COR-L47 (cell line): ENCODE measurements at regions not wholly inside any gene's neighbourhood (a gene's known extent, or its start where the extent isn't known, plus 50 kb on each side); places are given as distances from the start of the nearest gene placed in this dataset.

Source experiments
- DNase-seq: peaks from one replicate; lab custom pipeline; 2025; lab: John Stamatoyannopoulos, UW

DNA sequence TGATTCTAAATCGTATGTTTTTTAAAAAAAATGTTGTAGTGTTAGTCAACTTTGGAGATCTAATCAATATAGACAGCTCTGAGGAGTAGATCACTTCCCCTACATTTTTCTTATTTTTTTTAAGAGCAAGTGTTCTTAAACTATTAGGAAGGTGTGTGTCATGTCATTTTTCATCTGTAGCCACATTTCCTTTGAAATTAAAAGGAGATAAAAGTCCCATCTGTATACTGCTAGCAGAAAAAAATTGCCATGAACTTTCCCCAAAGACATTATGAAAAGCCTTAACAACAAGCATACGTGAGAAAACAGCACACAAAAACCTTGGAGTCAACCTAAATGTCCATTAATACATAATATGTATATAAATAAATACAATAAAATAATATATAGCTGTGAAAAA, 286.6 kb downstream of the ETS1 start:
- no peak for DNase-seq

DNA sequence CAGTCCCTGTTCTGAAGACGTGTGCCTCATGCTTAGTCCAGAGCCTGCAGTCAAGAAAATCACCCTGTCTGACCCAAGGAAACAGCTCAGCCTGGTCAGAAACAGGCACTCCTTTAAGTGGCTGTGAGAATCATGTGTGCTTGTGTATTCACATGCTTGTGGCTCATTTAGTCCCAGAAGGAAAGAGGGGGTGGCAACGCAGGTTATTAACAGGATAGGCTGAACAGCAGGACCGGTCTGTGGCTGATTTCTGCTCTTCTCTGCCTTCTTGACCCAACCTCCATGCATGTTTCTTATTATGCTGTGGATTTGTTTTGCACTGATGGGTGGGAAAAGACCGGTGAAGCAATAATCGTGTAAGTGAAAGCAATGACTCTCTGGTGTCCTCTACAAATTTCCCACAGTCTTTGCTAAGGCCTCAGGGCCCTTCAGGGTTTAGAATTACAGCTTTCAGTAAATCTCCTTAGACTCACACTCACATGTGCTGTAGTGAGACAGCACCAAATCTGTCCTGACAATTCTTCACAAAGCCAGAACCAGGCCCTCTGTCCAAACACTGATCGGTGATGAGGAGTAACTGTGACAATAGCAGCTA, 288.1 kb downstream of the ETS1 start:
- no peak for DNase-seq

DNA sequence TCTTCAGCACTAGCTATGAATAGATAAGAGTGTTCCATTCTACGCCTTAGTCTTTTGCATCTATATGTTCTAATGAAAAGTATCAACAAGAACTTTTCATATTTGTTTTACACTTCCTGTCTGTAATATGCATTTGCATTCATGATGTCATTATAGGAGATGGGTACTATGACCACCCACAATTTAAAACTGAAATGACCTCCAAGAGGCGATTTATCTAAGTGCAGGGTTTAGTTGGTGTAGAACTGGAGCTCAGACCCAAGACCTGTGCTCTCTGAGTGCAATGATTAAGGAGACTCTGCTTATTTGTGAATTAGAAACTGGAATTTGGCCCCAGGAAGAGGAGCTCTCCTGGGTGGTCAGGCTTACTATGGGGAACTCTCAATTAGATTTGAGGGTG, 289.1 kb downstream of the ETS1 start:
- DNase-seq: no peak

- DNase-seq: no peak
Measured at GRCh38 chr11:128297805-128298204, 289.6 kb downstream of the ETS1 start.

- DNase-seq: peak; percentile 92
Measured at GRCh38 chr11:128297091-128297651, 290.2 kb downstream of the ETS1 start.

- no peak for DNase-seq
Measured at GRCh38 chr11:128294671-128295050, 292.7 kb downstream of the ETS1 start.

DNA sequence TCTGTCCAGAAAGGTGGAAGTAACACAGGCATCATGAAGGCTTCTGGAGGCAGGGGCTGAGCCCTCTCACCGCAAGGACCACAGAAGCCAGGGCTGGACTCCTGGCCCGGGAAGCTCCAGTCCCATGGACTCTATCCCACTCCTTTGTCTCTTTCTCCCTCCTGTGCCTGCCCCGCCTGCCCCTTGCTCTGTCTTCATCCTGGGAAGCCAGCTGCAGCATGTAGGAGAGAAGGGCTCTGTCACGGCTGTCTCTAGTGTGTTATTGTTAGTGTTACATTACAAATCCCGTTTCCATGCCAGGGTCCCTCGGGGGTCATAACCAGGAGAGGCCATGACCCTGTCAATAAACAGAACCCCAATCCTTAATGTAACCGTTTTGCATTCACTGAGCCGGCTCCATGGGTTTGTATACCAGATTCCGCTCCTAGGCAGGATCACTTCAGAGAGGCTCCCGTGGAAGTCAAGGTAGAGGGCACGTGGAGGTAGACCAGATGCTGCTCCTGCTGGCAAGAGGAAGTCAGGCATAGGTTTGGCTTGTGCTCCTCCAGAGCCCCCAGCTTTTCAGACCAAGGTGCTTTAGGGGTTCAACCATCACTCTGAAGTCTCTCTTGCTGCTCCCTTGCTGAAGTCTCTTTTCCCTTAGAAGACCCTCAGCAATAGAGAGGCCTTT, 293.2 kb downstream of the ETS1 start:
- no peak for DNase-seq

DNA sequence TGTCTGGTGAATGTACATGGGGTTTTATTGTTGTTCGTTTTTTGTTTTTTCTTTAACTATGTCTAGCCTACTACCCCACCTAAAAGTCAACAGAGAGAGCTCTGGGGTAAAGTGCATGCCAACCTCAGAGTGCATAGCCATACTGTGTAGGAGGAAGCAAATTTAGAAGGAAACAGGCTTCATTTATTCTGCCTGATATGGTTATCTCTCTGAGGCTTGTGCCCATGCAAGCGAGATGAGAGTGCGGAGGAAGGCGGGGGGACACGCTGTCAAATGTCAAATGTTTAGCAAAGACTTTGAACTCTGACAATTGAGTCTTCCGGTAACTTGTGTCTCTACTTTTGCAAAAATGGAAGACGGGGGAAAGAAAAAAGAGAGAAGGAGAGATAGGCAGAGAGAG, 295.5 kb downstream of the ETS1 start:
- DNase-seq: no peak

DNA sequence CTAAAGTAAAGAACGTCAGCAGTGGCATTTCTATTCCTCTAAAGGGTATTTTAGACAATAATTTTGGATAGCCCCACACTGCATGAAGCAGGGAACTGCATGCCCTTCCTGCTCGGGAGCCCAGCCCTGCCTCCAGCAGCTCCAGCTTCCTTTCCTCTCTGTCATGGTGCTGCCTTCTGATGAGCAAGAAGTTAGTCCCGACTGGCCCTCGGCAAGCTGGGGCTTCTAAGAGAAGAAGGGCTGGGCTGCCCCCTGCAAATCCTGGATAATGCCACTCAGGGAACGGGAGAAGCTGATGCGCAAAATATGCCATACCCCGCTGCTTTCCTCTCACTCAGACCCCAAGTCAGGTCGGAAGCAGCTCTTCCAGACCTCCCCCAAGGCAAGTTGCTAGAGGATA, 296.4 kb downstream of the ETS1 start:
- DNase-seq: no peak

DNA sequence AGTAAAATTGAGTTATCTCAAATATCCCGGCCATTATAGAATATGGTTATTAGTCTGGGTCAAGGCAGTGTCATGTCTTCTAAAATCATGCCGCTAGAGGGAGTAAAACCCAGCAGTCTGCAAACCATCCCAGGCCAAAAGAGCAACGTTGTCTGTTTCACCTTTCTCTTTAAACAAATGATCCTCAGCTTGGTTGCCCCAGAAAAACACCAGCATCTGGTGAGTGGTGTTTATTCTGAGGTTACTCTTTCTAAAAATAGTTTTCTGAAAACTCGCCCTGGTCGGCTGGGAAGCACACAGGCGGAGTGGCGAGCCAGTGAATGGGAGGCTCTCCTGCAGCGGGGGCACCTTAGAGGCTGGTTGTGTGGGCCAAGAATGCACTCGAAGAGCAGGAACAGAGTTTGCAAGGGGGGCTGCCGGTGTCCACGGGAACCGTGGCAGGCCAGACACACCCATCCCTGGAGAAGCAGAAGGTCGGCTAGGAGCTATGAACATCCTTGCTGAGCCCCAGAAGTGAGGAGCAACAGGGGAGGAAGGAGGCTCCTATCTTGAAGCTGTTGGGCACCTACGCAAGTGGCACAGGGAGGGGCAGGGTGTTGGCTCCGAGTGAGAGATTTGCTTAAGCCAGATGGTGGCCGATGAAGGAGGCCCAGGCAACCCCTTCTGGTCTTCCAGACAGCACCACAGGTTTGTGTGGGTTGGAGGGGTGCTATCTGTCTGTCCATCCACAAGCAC, 297.1 kb downstream of the ETS1 start:
- DNase-seq: peak; percentile 68

- no peak for DNase-seq
Measured at GRCh38 chr11:128289048-128289447, 298.3 kb downstream of the ETS1 start.

- no peak for DNase-seq
Measured at GRCh38 chr11:128288368-128288767, 299.0 kb downstream of the ETS1 start.

- DNase-seq: no peak
Measured at GRCh38 chr11:128285321-128285720, 302.0 kb downstream of the ETS1 start.

GRCh38 chr11:128284634-128285033, 302.7 kb downstream of the ETS1 start:
- DNase-seq: no peak

DNA sequence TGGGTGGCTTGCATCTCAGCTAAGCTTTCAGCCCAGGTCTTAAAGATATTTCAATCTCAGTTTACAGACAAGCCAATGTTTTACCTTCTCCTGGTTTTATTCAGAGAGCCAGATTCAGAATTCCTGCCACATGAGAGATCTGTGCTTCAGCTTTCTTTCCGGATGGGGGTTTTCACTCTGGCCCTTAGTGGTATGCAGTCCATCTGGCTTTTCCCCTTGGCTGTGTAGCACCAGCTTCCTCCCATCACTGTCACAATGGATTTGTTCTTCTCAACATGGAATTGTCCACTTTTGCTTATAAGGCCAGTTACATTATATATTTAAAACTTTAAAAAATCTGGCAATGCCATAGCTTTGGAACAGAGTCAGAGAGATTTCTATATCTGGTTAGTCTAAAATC, 303.9 kb downstream of the ETS1 start:
- no peak for DNase-seq

GRCh38 chr11:128282053-128282452, 305.3 kb downstream of the ETS1 start:
- no peak for DNase-seq

- DNase-seq: no peak
Measured at GRCh38 chr11:128279866-128280265, 307.5 kb downstream of the ETS1 start.

- DNase-seq: no peak
Measured at GRCh38 chr11:128273736-128274135, 313.6 kb downstream of the ETS1 start.

- no peak for DNase-seq
Measured at GRCh38 chr11:128271401-128271800, 316.0 kb downstream of the ETS1 start.

GRCh38 chr11:128269466-128269865, 317.9 kb downstream of the ETS1 start:
- DNase-seq: no peak

DNA sequence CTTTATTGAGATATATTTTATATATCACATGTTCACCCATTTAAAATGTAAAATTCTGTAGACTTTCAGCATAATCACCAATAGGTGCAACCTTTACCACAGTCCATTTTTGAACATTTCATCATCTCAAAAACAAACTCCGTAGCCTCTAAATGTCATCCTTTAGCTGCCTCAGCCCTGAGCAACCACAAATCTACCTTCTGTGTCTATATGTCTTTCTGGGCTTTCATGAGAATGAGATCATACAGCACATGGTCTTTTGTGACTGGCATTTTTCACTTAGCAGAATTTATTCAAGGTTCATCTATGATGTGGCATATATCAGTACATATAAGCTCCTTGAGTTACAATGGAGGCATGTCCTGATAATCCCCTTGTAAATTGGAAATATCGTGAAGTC, 320.5 kb downstream of the ETS1 start:
- no peak for DNase-seq

DNA sequence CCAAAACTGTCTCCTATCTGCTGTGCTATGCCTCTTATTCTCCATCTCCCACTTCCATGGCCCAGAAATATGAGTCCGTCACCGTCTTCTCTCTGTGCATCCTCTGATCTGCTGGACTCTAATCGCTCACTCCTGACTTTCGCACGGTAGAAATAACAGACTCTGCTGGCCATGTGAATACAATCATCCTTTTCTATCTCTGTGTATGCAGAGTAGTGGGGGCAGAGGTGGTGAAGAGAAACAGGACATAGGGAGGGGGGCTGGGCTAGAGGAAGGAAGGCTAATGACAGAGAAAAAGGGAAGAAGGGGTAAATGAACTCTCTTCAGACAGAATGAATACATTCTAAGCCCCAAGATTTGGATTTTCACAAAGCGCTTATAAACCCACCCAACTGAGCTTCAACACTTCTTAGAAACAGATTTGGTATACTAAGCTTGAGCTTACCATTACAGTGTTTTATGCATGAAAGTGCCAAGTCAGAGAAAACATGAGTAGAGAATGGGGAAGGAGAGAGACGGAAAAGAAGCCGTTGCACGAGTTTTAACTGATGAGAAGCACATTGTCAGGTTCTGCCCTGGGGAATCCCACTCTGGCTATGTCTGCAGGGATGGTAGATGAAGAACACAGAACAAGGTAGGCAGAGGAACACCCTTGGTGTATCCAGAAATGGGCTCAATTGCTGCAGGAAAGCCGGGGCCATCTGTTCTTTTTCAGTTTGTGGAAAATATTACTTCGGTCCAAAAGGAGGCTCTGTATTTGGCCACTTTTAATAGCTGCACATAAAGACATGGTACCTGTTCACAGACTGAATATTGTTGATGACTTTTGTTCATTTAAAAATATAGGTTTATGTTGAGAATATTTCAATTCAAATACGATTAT, 324.7 kb downstream of the ETS1 start:
- DNase-seq: no peak
